ENCODE measurements at regions not wholly inside any gene's neighbourhood (a gene's known extent, or its start where the extent isn't known, plus 50 kb on each side); places are given as distances from the start of the nearest gene placed in this dataset.

DNA sequence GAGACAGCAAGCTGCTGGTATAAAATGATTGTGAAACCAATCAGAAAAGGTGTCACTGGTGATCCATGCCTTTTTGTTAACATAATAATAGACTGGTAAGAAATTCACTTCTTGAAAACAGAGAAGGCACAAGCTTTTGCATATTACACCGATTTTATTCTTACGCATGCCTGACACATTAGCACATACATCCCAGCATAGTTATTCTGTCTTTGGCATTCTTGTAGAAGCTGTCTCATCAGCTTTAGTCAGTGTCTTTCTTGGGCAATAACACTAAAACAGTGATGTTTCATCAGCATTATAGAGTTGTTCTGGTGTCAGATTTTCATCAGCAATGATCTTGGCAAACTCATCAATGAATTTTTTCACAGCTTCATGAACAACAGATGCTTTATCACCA lies 283.4 kb upstream of the TMTC1 start:
- H3K4me3 ChIP-seq, result no peak overlapping the region
- no peak for DNase-seq
- no peaks in the 10 kb centered on the region for H3K27me3 ChIP-seq
- intact Hi-C loops (cut with DNase I; ENCODE audit: low total_unique reads), result no loop called here
- WGBS, 2 donors (ENCODE audit: low coverage in 1 of 2), result 89 to 100% methylated on average over 2 of the region's 2 CpGs
- no peaks in the 10 kb centered on the region for H3K4me1 ChIP-seq
- in situ Hi-C loops (cut with MboI; ENCODE audit: low pct_ligation_motif_present in 1 of 4, low pct_unique_long_range_greater_than_20kb in 1 of 4, low sequenced_read_pairs in 3 of 4), result no loop called here
- no peak overlapping the region for H3K27ac ChIP-seq
- TF ChIP-seq POLR2A (IDR thresholded peaks at IDR 0.05) (no peak), POLR2AphosphoS5 (IDR thresholded peaks at IDR 0.05) (no peak), EP300 (IDR thresholded peaks at IDR 0.05; ENCODE audit: low read depth) (no peak), CTCF (IDR thresholded peaks at IDR 0.05) (no peak)
- H3K36me3 ChIP-seq, result no peaks in the 10 kb centered on the region
- H3K9me3 ChIP-seq, result no peaks in the 10 kb centered on the region

- Histone ChIP-seq H3K27ac (no peak overlapping the region), H3K9me3 (no peaks in the 10 kb centered on the region), H3K27me3 (no peaks in the 10 kb centered on the region), H3K36me3 (no peaks in the 10 kb centered on the region), H3K4me3 (no peak overlapping the region), H3K4me1 (no peaks in the 10 kb centered on the region)
- DNase-seq, result no peak
- in situ Hi-C loops (cut with MboI; ENCODE audit: low pct_ligation_motif_present in 1 of 4, low pct_unique_long_range_greater_than_20kb in 1 of 4, low sequenced_read_pairs in 3 of 4), result no loop called here
- WGBS, 2 donors (ENCODE audit: low coverage in 1 of 2), result 60 to 94% methylated on average over 2 of the region's 2 CpGs
- no peak for TF ChIP-seq POLR2A (IDR thresholded peaks at IDR 0.05)
- TF ChIP-seq POLR2AphosphoS5 (IDR thresholded peaks at IDR 0.05), result no peak
- TF ChIP-seq EP300 (IDR thresholded peaks at IDR 0.05; ENCODE audit: low read depth), result no peak
- TF ChIP-seq CTCF (IDR thresholded peaks at IDR 0.05), result no peak
- intact Hi-C loops (cut with DNase I; ENCODE audit: low total_unique reads), result no loop called here
These were observed 281.2 kb upstream of the TMTC1 start for GRCh38 chr12:30064906-30065305.

GRCh38 chr12:30063435-30063945 lies 279.7 kb upstream of the TMTC1 start:
- no peak for DNase-seq
- in situ Hi-C loops (cut with MboI; ENCODE audit: low pct_ligation_motif_present in 1 of 4, low pct_unique_long_range_greater_than_20kb in 1 of 4, low sequenced_read_pairs in 3 of 4), result no loop called here
- Histone ChIP-seq H3K27ac (no peak overlapping the region), H3K4me3 (no peak overlapping the region), H3K27me3 (no peaks in the 10 kb centered on the region), H3K36me3 (no peaks in the 10 kb centered on the region), H3K4me1 (no peaks in the 10 kb centered on the region), H3K9me3 (no peaks in the 10 kb centered on the region)
- intact Hi-C loops (cut with DNase I; ENCODE audit: low total_unique reads), result no loop called here
- TF ChIP-seq CTCF (IDR thresholded peaks at IDR 0.05) (no peak), POLR2AphosphoS5 (IDR thresholded peaks at IDR 0.05) (no peak), POLR2A (IDR thresholded peaks at IDR 0.05) (no peak), EP300 (IDR thresholded peaks at IDR 0.05; ENCODE audit: low read depth) (no peak)

GRCh38 chr12:30048371-30048770 lies 264.6 kb upstream of the TMTC1 start:
- TF ChIP-seq CTCF (IDR thresholded peaks at IDR 0.05), result no peak
- no peak for TF ChIP-seq EP300 (IDR thresholded peaks at IDR 0.05; ENCODE audit: low read depth)
- TF ChIP-seq POLR2A (IDR thresholded peaks at IDR 0.05), result no peak
- TF ChIP-seq POLR2AphosphoS5 (IDR thresholded peaks at IDR 0.05), result no peak
- intact Hi-C loops (cut with DNase I; ENCODE audit: low total_unique reads), result no loop called here
- Histone ChIP-seq H3K36me3 (no peaks in the 10 kb centered on the region), H3K4me1 (no peaks in the 10 kb centered on the region), H3K9me3 (no peaks in the 10 kb centered on the region), H3K27ac (no peak overlapping the region), H3K4me3 (no peak overlapping the region), H3K27me3 (no peaks in the 10 kb centered on the region)
- 44 to 47% methylated on average over 2 of the region's 2 CpGs for WGBS, 2 donors (ENCODE audit: low coverage in 1 of 2)
- no peak for DNase-seq
- in situ Hi-C loops (cut with MboI; ENCODE audit: low pct_ligation_motif_present in 1 of 4, low pct_unique_long_range_greater_than_20kb in 1 of 4, low sequenced_read_pairs in 3 of 4), result no loop called here
